ENCODE measurements at regions not wholly inside any gene's neighbourhood (a gene's known extent, or its start where the extent isn't known, plus 50 kb on each side); places are given as distances from the start of the nearest gene placed in this dataset.

DNA sequence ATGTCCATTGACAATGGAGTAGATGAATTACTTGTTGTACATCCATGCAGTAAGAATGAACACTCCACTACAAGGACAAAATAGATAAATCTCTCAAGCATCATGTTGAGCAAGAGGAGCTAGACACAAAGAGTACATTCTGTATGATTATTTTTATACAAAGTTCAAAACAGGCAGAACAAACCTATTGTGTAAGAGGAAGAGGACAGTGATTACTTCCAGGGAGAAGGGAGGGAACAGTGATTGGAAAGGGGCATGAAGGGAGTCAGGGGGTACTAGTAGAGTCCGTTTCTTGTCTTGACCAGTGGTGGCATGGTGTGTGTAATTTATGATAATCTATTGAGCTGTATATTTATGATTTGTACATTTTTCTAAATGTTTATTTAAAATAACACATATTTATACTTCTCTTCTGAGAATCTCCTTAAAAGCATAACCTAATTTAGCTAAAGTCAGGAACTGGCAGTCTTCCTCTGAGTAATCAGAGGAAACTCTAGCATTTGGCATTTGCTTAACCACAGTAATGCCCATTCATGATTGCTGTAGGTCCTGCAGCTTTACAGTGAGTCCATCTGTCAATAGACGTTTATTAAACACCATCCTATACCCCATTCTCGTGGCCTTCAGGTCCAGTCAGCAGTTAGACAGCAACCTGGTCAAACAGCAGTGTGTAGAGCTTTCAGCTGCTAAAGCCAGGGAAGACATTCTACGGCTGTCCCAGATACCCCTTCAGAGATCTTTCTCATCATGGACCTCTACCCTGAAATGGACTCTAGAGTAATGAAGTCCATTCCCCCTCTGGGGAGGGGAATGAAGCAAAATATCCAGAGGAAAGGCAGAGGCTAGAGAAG is 114.1 kb upstream of the GALNT2 start:
- FAIRE-seq: no peak

DNA sequence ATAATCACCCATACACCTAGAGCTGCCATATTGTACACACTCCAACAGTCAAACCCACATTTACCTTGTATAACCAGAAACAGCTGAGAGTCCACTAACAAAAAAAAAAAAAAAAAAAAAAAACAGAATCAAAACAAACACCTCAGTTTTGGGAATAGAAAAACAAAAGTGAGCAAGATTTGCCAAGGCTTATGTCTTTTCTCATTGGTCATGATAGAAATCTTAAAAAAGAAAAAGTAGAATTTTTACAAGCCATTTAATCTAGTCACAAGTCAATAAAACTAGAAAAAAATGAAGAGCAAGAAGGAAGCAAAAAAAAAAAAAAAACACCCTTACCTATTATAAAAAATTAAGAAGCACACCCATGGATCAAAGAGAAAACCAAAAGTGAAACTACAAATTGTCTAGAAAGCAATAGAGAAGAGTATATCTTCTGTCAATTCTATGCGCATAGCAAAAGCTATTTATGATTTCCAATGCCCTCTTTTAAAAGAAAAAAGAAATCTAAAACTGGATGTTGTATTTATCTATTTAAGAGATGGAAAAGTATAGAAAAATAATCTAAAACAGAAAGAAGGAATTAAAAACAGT is 113.2 kb upstream of the GALNT2 start:
- no peak for DNase-seq (ENCODE audit: low spot score)
- FAIRE-seq: no peak

More for the DNA sequence above, 114.1 kb upstream of the GALNT2 start:
- no peak for DNase-seq (ENCODE audit: low spot score)

DNA sequence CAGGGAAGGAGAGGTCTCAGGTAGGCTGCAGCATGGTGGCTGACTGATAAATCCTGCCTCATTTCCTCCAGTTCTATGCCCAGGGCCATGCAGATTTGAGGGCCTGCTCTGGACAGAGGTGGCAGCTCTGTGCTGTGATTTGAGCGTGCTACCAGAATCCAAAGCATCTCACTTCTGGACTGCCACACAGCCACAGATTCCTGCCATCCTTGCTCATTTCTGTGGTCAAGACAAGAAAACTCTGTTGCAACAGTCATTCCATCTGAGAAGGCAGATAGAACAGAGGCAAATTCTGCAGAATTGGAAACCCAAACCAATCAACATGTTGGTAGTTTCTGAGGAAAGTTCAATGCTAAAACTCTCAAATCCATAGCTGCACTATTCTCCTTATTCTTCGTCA is 102.8 kb upstream of the GALNT2 start:
- DNase-seq (ENCODE audit: low spot score) (no peak), FAIRE-seq (no peak)

DNA sequence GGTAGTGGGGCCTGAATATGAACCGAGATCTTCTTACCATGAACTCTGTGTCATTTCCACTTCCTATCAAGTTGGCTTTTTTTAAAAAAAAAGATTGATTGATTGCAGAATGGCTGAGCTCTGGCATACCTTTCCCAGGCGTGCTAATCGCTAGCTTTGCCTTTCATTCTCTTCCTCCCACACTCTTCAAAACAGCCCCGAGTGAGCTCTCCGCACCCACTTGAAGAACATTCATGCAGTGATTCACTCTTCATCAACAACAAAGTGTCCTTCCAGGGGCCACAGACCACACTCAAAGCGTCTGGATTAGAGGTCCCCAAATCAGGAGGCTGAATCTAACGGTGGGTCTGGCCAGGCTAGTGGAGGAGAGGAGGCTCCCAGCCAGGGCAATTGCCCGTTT is 96.3 kb upstream of the GALNT2 start:
- FAIRE-seq: no peak

DNA sequence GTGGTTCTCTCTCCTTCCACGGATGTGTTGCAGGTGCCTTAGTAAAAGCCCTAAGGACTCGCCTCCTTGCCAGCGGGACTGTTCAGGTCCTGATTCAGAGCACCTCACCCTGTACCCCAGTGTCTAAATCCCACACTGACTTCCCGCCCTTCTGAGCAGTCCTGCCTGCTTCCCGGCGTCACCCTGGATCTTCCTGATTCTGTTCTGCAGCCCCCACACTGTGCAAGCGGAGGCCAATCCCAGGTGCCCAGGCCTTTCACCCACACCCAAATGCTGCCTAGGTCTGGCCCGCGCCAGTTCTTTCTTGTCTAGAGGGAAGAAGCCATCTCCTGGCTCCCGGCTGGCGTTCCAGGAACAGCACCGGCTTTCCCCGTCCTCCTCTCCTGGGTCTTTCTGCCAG is 95.9 kb upstream of the GALNT2 start:
- no peak for FAIRE-seq
- DNase-seq (ENCODE audit: low spot score): no peak

More for the DNA sequence above, 96.3 kb upstream of the GALNT2 start:
- no peak for DNase-seq (ENCODE audit: low spot score)

DNA sequence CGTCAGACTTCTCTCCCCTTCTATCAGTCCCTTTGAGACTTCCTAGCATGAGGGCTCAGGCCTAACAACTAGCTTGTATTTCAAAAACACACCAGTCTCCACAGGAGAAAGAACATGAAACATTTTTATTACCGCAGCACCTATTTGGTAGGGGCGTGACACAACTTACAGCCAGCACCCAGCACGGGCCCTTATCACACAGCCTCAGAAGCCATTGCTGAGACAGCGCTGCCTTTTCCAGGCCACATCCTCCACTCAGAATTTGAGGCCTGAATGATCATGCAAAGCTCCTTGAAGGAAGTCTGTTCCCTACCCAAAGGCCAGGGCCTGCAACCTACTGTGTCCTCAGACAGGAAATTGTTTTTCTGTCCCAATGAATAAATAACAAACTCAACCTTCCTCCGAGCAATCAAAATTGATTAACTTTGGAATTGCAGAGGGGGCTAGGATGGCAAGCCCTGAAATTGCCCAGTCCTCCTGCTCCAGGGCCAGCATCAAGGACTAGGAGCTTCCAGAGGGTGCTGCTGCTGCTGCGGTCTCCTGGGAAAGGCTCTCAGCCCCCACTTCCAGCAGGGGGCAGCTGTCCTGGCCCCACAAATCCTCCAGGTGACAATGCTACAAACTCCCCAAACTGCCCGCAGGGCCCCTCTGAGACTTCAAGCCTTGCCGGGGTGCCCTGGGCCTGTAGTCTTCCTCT is 94.3 kb upstream of the GALNT2 start:
- DNase-seq (ENCODE audit: low spot score): no peak
- FAIRE-seq: no peak

DNA sequence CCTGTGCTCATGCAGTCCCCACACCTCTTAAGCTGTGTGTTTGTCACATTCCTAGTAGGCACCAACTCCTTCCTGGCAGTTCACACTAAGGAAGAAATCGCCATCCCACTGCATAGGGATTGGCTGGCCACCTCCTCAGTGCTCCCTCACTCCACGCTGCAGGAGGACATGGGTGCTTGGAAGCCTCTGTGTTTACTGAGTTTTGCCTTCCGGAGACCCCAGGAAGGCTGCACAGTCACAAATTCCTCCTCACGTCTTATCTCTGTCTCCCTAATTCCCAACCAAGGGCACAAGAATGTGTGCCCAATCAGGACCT is 93.8 kb upstream of the GALNT2 start:
- FAIRE-seq: no peak
- DNase-seq (ENCODE audit: low spot score): no peak

DNA sequence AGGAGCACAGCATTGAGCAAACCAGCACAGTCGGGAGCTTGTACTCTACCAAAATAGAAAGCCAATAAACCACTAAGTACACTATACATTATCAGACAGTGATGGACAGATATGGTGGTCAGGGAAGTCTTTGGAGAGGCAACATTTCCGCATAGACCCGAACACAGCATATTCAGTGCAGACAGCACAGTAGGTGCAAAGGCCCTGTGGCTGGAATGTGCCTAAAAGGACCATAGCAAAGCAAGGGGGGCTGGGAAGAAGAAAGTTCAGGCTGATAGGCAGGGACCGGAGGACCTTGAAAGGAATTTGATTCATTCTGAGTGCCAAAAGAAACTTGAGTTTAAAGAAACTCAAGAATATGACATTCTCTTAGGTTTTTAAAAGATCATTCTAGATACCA is 92.0 kb upstream of the GALNT2 start:
- FAIRE-seq (no peak), DNase-seq (ENCODE audit: low spot score) (no peak)

DNA sequence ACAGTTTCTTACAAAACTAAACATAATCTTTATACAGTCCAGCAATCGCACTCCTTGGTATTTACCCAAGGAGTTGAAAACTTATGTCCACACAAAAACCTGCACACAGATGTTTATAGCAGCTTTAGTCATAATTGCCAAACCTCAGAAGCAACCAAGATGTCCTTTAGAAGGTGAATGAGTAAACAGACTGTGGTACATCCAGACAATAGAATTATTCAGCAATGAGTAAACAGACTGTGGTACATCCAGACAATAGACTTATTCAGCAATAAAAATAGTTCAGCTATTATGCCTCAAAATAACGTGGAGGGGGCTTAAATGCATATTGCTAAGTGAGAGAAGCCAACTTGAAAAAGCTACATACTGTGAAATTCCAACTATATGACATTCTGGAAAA is 87.0 kb upstream of the GALNT2 start:
- FAIRE-seq: no peak
- peak; percentile 16 for DNase-seq (ENCODE audit: low spot score)

DNA sequence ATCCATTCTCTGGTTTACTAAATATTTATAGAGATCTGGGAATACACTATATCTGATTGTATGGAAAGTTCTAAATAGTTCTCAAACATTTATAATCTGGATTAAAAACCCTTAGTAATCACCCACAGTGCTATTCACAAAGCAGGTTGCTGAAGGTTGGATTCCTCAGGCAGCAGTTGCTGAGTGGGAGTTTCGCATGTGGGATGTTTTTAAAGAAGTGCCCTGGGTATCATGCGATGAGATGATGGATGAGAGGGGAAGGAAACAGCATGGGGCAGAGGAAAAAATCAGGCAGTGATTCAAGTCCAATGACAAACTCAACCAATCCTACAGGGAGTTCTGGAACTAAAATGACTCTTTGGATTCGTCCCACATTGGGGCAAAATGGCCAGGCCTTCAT is 85.3 kb upstream of the GALNT2 start:
- DNase-seq (ENCODE audit: low spot score): no peak
- no peak for FAIRE-seq

DNA sequence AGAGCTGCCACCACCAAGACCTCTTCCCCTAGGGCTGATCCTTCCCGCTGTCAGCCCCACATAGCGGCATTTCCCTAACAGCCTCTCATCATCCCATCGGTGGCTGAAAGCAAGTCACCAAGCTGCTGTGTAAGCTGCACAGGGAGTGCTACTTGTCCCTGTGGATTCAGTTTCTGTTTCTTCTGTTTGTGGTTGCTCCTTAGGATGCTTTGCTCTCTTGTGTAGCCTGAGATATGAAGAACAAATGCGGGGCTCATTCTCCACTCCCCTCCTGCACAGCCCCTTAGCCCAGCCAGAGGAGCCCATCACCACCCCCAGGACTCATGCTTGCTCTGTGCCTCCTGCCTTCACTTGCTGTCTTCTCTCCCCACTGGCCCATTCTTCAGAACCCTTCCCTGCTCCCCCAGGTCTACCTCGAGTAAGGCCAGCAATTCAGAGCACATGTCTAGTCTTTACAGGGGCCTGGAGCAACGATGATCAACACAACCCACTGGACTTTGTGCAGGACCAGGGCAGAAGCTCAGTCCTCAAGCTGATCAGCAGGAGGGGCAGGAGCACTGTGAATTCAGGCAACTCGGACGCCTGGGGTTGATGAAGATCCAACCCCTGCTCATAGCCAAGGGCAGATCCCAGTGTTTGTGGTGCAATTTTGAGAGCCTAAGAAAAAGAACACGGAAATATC is 82.6 kb upstream of the GALNT2 start:
- DNase-seq (ENCODE audit: low spot score) (no peak), FAIRE-seq (no peak)

DNA sequence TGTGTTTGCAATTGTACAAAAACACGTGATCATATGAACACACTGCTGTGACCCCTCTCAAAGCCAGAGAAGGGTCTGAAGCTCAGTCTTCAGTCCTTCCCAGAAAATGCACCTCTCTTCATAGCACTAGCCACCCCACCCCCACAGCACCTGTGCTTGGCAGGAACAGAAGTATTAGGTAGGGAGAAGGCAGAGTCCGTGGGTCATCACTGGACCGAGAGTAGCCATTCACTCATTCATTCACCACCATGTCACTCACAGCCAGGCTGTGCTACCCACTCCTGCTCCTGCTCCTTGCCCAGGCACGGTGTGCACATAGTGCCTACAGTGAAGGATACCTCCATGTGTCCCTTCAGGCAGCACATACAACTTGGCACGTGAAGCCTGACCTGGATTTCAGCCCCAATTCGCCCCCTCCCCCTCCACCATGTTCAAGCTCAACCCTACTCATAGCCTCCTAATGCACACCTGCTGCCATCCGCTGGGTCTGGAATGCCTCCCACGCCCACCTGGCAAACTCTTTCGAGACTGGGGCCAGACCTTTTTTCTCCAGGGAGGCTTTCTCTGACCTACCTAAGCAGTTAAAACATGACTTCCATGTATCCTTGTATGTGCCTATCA is 81.9 kb upstream of the GALNT2 start:
- FAIRE-seq (no peak), DNase-seq (ENCODE audit: low spot score) (no peak)

DNA sequence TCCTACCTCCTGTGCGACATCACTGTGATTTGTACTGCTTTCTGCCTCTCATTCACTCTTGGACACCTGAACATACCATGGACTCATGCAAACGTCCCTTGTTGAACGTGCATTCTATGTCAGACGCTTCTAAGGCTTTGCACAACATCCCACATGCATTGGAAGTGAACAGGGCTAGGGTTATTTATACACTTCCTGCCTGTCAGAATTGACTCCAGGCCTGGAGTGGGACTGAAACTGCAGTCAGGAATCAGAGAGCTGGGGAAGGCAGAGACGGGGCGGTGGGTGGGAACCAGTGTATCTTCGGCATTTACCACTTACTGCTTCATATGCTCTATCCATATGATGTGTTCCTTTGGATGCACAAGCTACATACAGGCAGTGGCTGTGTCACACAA is 81.4 kb upstream of the GALNT2 start:
- no peak for FAIRE-seq
- no peak for DNase-seq (ENCODE audit: low spot score)

DNA sequence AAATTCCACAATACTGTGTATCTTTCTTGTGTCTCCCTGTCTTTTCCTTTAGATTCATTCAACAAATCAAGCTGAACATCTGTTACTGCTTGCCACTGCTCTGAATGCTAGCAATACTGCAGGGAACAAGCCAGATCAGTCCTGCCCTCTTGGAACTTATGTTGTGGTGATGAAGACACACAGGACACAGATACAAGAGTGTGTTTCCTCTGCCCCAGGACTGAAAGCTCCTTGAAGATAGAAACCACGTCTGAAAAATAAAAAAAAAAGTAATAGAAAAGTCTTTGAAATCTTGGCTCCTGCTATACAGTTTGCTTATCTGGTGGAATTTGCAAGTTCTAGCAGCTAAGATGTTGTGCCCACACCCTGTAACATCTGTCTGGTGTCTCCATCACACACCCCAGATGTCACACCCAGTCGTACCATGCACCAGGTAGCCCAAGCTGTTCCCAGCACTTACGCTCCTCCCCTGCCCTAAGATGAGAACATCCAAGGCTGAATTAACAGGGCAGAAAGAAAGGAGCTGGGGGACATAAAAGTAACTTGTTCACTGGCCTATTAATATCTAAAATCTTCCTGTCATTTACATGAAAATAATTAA is 80.2 kb upstream of the GALNT2 start:
- FAIRE-seq: no peak

DNA sequence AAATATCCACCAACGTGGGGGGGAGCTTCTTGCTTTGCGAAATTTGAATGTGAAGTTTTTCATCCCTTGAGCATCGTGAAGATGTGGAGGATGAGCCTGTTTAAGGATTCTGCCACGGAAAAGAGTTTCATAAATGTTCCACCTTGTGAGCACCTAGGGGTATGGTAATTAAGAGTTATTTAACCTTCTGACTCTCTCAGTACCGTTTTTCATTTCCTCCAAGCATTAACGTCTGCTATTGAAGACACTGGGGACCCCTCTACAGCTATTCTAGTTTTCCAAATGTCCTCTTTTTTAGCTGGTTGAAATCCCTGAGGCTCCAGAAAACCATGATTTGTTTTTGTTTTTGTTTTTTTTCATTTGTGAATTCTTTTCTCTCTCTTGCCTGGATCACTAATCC is 79.1 kb upstream of the GALNT2 start:
- no peak for FAIRE-seq
- DNase-seq (ENCODE audit: low spot score): no peak

More for the DNA sequence above, 80.2 kb upstream of the GALNT2 start:
- DNase-seq (ENCODE audit: low spot score): no peak

DNA sequence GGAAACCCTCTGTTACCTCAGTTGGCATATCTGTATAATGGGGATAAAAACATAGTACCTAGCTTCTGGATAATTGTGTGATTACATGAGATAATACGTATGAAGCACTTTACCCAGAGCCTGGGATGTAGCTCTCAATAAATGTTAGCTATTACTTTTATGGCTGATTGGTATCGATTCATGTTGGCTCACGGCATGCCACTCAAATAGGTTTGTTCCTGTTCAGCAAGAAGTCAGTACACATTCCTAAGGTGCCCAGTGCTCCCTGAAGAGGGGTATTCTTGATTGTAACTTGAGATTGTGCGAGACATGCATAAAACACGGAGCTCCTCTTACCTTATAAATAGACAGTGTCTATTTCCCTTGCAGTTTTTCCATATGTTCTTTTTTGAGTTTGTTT is 78.5 kb upstream of the GALNT2 start:
- FAIRE-seq (no peak), DNase-seq (ENCODE audit: low spot score) (no peak)

DNA sequence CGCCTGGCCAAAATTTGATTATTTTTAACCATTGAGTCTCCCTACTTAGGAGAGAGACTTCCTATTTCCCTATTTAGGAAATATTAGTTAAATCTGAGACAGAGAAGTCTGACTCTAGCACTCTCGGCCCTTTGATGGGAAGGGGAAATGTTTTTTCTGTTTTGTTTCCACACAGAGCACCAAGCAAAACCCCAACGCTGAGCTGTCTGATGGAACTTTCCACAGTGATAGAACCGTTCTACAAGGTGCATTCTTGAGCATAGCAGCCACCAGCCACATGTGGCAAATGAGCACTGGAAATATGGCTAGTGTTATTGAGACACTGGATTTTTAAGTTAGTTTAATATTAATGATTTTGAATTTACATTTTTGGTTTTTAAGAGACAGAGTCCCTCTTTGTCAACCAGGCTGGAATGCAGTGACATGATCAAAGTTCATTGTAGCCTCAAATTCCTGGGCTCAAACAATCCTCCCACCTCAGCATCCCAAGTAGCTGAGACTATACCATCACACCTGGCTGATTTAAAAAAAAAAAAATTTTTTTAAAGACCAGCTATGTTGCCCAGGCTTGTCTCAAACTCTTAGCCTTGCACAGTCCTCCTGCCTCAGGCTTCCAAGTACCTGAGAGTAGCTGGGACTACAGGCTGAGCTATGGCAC is 77.3 kb upstream of the GALNT2 start:
- no peak for FAIRE-seq
- no peak for DNase-seq (ENCODE audit: low spot score)

DNA sequence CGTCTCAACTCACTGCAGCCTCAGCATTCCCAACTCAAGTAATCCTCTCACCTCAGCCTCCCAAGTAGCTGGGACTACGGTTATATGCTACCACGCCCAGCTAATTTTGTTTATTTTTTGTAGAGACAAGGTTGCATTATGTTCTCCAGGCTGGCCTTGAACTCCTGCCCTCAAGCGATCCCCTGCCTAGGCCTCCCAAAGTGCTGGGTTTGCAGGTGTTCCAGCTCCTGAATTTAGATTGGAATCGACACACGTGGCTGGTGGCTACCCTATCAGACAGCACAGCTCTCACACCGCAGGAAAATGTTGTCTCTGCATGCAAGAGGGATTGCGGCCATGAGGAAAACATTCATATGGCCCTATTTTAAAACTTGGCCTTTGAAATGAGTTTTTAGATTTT is 76.7 kb upstream of the GALNT2 start:
- no peak for FAIRE-seq
- no peak for DNase-seq (ENCODE audit: low spot score)

DNA sequence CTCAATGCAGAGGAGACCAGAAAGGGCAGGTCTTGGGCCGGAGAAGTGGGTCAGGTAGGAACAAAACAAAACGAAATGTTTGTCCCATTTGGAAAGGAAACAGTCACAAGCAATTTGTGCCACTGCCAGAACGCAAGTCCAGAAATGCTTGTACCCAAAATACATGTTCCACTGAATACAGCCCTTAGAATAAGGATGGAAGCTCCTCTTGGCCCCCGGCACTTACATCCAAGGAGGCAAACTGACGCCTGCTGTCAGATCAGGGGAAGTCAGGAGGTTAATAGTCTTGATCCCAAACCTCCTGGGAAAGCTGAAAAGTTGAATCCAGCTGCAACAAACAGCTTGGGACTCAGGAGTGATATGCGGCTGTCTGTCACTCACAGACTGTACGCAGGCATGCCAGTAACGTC is 75.9 kb upstream of the GALNT2 start:
- FAIRE-seq (no peak), DNase-seq (ENCODE audit: low spot score) (no peak)

DNA sequence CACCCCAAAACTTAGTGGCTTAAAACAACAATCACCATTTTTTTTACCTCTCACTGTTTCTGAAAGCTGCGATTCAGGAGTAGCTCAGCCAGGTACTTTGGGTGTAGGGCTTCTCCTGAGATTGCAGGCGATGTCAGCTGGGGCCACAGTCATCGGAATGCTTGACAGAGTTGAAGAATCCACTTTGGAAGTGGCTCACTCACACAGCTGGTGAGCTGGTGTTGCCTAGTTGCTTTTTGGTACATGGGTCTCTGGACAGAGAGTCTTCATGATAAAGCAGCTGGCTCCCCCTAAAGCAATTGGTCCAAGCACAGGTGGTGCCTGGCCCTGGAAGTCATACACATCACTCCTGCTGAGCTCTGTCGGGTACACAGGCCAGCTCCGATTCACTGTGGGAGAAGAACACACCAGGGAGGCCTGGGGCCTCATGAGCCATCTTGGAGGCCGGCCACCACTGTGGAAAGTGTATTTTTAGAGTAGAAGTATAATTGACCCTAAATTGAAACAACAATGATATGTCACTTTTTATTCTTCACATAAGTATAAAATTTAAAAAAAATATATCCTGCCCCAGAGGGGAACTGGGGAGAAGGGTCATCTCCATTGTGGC is 75.2 kb upstream of the GALNT2 start:
- FAIRE-seq: no peak
- no peak for DNase-seq (ENCODE audit: low spot score)
